NCI-H146 treated with DMSO at 0.1 percent for 48 hours (cell line): ENCODE measurements at regions not wholly inside any gene's neighbourhood (a gene's known extent, or its start where the extent isn't known, plus 50 kb on each side); places are given as distances from the start of the nearest gene placed in this dataset.
"Not testable (repeated sequence)": the region's sequence is repeated elsewhere in the genome, so short reads cannot be mapped to it uniquely, and the experiment has no call there.

Source experiments
- DNase-seq: peaks from one replicate; lab custom pipeline; 2025; ENCODE audit not compliant: unreplicated experiment; lab: John Stamatoyannopoulos, UW

DNA sequence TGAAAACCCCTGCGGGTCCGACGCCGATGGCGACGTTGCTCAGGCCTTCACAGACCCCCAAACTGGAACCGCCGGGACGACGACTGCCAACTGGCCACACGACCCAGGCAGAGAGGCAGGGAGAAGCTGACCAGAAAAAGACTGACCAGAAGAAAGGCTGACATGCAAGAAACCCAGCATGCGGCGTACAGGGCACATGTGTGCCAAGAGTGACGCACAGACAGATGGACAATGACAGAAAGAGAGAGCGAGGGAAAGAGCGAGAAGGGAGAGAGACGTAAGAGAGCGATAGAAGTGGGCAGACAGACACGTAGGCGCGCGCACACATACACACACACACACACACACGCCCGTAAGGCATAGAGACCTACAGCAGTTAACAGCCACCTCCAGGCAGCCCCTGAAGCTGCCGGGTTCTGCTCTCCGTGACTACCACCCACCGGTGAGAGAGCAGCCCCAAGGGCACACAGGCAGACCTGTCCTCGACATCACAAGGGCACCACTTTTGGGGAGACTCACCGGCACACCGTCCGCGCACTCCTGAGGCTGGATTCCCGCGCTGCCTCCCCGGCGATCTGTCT lies 67.2 kb upstream of the ZNF527 start:
- DNase-seq, result no peak

DNA sequence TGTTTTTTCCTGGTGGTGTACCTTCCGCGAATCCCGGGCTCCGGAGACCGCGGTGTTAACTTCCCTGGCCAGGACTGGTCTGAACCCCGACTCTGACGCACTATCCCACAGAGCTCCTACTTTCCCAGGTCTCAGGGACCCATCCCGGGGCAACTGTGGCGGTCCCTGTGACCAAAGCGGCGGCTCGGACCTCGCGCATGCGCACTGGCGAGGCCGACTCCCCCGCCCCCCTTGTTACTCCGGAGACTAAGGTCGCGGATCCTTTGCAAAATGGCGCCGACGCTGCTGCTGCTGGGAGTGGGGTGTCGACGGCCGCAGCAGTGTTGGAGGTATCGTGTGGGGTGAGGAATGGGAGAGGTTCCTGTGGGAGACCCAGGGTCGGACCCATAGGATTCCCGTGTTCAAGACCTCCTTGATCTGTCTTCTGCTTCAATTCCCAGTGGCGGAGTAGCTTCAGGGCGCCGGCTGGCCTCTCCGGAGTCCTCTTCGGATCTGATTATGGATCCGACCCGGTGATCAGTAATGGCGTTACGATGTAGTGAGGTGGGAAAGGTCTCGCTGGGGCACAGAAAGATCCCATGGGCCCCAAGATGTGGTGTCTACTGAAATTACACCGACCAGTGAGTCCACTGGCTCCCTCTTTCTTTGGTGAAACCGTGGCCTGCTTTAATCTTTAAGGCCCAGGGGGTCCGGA lies 66.6 kb upstream of the ZNF527 start:
- no peak for DNase-seq

DNA sequence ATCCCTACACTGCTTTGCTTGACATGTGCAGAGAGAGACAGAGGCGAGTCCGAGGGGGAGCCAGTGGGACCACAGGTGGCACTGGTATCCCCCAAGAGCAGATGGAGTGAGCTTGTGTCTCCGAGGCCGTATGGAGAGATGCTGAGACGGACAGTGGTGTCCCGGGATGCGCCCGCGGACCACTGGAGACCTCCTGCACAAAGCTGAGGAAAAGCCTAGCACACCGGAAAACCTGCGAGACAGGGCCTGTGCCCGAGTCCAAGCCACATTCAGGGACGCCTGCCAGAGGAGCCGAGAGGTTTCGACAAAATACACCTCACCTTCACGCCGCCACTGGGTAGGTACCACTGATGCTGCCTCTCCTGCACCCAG lies 66.0 kb upstream of the ZNF527 start:
- DNase-seq, result no peak

DNA sequence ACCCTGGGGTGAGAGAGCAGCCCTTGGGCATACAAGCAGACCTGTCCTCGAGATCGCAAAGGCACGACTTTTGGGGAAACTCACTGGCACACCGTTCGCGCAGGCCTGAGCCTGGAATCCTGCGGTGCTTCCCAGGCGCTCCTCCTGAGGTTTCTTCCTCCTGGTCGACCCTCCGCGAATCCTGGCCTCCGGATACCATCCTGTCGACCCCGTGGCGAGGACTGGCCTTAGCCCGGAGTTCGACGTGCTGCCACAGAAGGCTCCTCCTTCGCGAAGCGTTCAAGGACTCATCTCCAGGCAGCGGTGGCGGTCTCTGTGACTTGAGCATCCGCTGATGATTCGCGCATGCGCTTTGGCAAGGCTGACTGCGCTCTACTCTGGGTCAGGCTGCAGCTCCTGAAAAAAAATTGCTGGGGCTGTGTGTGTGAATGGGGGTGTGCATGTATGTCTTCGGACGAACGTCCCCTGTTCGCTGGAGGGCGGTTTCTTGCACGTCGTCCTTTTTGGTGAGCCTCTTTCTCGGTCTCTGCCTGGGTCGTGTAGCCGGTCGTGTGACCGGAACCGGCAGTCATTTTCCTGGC lies 64.4 kb upstream of the ZNF527 start:
- DNase-seq, result no peak

DNA sequence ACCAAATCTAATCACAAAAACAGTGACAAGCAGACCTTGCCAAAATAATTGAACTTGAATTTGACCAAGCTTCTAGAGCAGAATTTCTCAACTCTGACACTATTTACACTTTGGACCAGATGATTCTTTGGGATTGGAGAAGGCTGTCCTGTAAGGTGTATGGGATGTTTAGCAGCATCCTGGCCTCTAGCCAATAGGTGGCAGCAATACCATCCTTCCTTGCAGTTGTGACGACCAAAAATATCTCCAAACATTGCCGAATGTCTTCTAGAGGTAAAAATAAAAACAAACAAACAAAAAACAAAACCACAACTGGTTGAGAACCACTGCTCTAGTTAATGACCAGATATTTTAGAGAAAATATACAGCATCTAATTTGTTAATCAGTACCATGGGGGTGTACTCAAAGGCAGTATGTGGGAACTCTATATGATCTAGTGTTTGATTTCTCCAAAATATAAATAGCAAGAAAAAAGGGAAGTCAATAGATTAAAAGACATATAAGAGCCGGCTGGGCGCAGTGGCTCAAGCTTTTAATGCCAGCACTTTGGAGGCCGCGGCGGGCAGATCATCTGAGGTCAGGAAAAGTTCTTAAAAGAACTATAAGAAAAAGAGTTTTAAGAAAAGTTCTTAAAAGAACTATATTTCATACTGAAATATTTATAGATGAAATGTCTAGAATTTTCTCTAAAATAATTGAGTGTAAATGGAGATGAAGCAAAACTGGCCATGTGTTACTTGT lies 60.9 kb upstream of the ZNF527 start:
- DNase-seq, result no peak

DNA sequence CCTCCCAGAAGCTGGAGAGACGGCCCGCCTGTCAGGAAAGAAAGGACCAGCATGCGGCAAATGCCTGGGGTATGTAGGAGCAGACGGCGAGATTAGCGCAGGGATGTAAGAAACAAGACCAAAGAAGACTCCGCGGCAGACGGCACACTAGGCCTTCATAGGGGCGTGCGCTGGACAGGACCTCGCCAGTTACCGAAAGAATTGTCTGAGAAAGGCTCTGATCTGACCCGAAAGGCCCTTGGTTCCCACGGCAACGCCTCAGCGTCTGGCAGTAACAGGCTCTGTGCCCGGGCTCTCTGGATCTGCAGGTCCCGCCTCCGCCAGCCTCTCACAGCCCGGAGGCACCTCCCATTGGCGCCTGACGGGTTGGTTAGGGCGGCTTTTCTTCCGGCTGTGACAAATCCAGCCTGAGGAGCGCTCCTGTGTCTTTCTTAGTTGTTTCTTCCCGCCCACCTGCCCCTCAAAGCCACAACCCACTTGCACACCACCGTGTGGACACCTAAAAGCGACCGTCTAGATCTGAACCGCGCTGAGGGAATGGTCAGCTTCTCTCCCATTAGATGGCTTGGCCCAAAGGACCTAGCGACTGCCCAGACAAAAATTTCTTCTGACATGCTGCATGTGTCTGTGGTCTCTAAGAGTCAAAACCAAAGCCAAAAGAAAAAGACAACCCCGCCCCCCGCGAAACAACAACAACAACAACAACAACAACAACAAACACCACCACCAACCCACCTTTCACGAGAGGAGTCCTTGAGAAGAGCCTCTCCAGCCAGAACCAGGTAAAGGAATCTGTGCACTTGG lies 58.2 kb upstream of the ZNF527 start:
- peak; percentile 13 for DNase-seq

DNA sequence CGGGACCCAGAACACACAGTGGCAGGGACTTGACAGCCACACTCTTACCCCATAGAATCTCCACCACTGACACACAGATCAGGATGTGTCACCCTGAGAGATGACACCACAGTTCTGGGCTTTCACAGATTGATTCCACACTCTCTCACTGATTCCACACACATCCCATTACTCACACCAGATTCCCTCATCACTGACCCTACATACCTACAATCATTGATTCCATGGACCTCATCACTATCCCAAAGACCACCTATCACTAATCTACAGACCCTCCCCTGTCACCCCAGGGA lies 57.6 kb upstream of the ZNF527 start:
- DNase-seq, result no peak

DNA sequence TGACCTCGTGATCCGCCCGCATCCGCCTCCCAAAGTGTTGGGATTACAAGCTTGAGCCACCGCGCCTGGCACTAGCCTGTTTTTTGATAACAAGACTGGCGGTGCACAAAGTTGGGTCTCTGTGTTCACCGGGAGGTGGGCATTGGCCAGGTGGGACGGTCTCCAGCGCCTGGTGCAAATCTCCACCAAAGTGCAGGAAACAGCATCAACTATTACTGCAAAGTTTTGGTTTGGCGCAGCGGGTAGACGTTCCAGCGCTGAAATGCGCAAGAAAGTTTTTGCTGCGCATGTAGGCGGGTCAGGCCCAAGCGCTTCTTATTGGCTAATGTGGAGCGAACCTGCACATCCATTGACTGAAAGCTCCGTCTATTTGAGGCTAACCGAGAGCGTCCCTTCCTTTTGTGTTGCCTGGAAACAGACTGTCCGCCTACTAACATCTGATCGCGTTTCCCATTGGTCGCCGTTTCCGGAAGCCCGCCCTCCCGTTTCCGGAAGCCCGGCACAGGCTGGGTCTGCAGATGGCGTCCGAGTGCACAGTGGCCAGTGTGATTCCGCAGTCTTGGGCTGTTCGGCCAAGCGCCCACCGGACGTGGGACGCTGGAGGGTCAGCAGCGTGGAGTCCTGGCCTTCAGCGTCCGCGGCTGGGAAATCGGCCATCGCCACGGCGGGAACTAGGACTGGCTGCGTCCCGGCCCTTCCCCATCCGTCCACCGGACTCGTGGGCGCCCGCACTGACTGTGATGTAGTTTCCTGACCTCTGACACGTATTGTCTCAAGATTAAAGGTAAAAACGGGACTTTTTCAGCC lies 53.3 kb upstream of the ZNF527 start:
- peak; percentile 98 for DNase-seq

DNA sequence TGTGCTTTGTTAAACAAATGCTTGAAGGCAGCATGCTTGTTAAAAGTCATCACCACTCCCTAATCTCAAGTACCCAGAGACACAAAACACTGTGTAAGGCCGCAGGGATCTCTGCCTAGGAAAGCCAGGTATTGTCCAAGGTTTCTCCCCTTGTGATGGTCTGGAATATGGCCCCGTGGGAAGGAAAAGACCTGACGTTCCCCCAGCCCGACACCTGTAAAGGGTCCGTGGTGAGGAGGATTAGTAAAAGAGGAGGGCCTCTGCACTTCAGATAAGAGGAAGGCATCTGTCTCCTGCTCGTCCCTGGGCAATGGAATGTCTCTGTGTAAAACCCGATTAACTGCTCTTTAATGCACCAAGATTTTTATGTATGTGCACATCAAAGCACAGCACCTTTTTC lies 49.9 kb upstream of the ZNF527 start:
- DNase-seq, result not testable (repeated sequence)
